Neural progenitor cell (in vitro differentiated cells): ENCODE measurements at regions not wholly inside any gene's neighbourhood (a gene's known extent, or its start where the extent isn't known, plus 50 kb on each side); places are given as distances from the start of the nearest gene placed in this dataset.

Experiments used
- DNase-seq: peaks from one replicate; pipeline ENCODE4 v3.0.0-alpha.2; 2016; ENCODE audit warnings: low spot score
- H2AFZ ChIP-seq: fragments of 200-600 bp; sonication (generic); replicated peaks from 2 replicates; pipeline ENCODE4 v1.6.1; 2016; ENCODE audit warnings: antibody characterized with exemption
- H3F3A ChIP-seq: fragments of 200-600 bp; sonication (generic); 2 replicates; pipeline ENCODE4 v1.6.1; 2016; ENCODE audit warnings: antibody characterized with exemption, low read depth
- H3K27ac ChIP-seq: fragments of 200-600 bp; sonication (generic); 2 replicates; pipeline ENCODE4 v1.5.1; 2016; ENCODE audit warnings: mild to moderate bottlenecking
- H3K27me3 ChIP-seq: fragments of 200-600 bp; sonication (generic); 2 replicates; pipeline ENCODE4 v1.6.1; 2016; ENCODE audit warnings: mild to moderate bottlenecking, moderate library complexity
- H3K36me3 ChIP-seq: fragments of 200-600 bp; sonication (generic); 2 replicates; pipeline ENCODE4 v1.5.1; 2016
- H3K4me1 ChIP-seq: fragments of 200-600 bp; sonication (generic); 2 replicates; pipeline ENCODE4 v1.6.1; 2016; ENCODE audit warnings: mixed run types
- H3K4me2 ChIP-seq: fragments of 200-600 bp; sonication (generic); 2 replicates; pipeline ENCODE4 v1.6.1; 2016
- H3K4me3 ChIP-seq: fragments of 200-600 bp; sonication (generic); 2 replicates; pipeline ENCODE4 v1.5.1; 2016
- H3K79me2 ChIP-seq: fragments of 200-600 bp; sonication (generic); 2 replicates; pipeline ENCODE4 v1.6.1; 2016; ENCODE audit warnings: low read depth
- H3K9ac ChIP-seq: fragments of 200-600 bp; sonication (generic); 2 replicates; pipeline ENCODE4 v1.6.1; 2016
- H3K9me3 ChIP-seq: fragments of 200-600 bp; sonication (generic); 2 replicates; pipeline ENCODE4 v1.5.1; 2016; ENCODE audit warnings: low read depth
- H4K20me1 ChIP-seq: fragments of 200-600 bp; sonication (generic); 2 replicates; pipeline ENCODE4 v1.6.1; 2016; ENCODE audit warnings: low read depth
- H3K27ac Mint-ChIP-seq: 3 replicates; pipeline ENCODE4 v1.8.0; 2021; ENCODE audit warnings: mixed read lengths
- H3K27me3 Mint-ChIP-seq: 2 replicates; pipeline ENCODE4 v1.8.0; 2022; ENCODE audit warnings: low read depth, mild to moderate bottlenecking, inconsistent platforms, moderate library complexity, mixed read lengths; ENCODE audit not compliant: insufficient read depth
- H3K36me3 Mint-ChIP-seq: 3 replicates; pipeline ENCODE4 v1.8.0; 2021; ENCODE audit warnings: mixed read lengths
- H3K4me1 Mint-ChIP-seq: 3 replicates; pipeline ENCODE4 v1.8.0; 2021; ENCODE audit warnings: mixed read lengths
- H3K4me3 Mint-ChIP-seq: 3 replicates; pipeline ENCODE4 v1.8.0; 2021; ENCODE audit warnings: mild to moderate bottlenecking, moderate library complexity, mixed read lengths
- H3K9me3 Mint-ChIP-seq: 3 replicates; pipeline ENCODE4 v1.8.0; 2020; ENCODE audit warnings: mixed read lengths
- EZH2 ChIP-seq: fragments of 200-600 bp; sonication (generic); IDR thresholded peaks from 2 replicates; pipeline ENCODE4 v1.6.1; 2017; ENCODE audit warnings: antibody characterized with exemption, mild to moderate bottlenecking, moderate library complexity
- EZH2phosphoT487 ChIP-seq: fragments of 200-600 bp; sonication (generic); IDR thresholded peaks from 2 replicates; pipeline ENCODE4 v1.6.1; 2017; ENCODE audit warnings: antibody characterized with exemption
- TF ChIP-seq, protein P1 (sequence below): fragments of 200-600 bp; sonication (generic); IDR thresholded peaks from 2 replicates; pipeline ENCODE4 v1.5.1; 2017; ENCODE audit warnings: antibody characterized with exemption, mild to moderate bottlenecking

DNA sequence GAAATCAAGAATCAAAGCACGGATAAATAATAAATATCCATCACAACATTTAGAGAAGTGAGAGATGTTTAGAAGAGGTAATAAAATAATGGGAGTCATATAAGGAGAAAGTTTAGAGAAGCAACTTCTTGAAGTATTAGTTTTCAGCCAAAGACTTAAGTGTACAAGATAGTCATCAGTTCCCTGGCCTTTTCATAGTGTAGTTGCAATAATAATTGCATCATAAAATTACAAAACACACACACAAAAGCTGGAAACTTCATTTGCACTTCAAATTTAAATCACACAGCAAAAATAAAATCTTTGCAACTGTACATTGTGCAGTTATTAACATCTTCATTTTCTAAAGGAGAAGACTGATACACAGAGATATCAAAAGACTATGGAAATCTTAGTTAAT lies 319.1 kb upstream of the RGMB start:
- H3K27ac ChIP-seq, result no peak overlapping the region
- H3K27ac Mint-ChIP-seq, result no peak overlapping the region
- H3K36me3 Mint-ChIP-seq, result no peaks in the 10 kb centered on the region
- no peak for DNase-seq
- H3K79me2 ChIP-seq, result no peaks in the 10 kb centered on the region
- H3K4me3 ChIP-seq, result no peak overlapping the region
- H4K20me1 ChIP-seq, result no peaks in the 10 kb centered on the region
- no peaks in the 10 kb centered on the region for H3K27me3 ChIP-seq
- peaks cover 4% of the 10 kb centered on the region for H3K9me3 ChIP-seq
- H3K4me1 ChIP-seq, result peaks cover 4% of the 10 kb centered on the region
- H3K9ac ChIP-seq, result no peak overlapping the region
- no peaks in the 10 kb centered on the region for H3K27me3 Mint-ChIP-seq
- H3F3A ChIP-seq, result no peaks in the 10 kb centered on the region
- no peak overlapping the region for H2AFZ ChIP-seq
- H3K4me3 Mint-ChIP-seq, result no peak overlapping the region
- H3K9me3 Mint-ChIP-seq, result no peaks in the 10 kb centered on the region
- no peaks in the 10 kb centered on the region for H3K4me1 Mint-ChIP-seq
- no peak overlapping the region for H3K4me2 ChIP-seq
- H3K36me3 ChIP-seq, result no peaks in the 10 kb centered on the region
- TF ChIP-seq EZH2phosphoT487 (no peak), EZH2 (no peak)
- TF ChIP-seq, protein P1, sequence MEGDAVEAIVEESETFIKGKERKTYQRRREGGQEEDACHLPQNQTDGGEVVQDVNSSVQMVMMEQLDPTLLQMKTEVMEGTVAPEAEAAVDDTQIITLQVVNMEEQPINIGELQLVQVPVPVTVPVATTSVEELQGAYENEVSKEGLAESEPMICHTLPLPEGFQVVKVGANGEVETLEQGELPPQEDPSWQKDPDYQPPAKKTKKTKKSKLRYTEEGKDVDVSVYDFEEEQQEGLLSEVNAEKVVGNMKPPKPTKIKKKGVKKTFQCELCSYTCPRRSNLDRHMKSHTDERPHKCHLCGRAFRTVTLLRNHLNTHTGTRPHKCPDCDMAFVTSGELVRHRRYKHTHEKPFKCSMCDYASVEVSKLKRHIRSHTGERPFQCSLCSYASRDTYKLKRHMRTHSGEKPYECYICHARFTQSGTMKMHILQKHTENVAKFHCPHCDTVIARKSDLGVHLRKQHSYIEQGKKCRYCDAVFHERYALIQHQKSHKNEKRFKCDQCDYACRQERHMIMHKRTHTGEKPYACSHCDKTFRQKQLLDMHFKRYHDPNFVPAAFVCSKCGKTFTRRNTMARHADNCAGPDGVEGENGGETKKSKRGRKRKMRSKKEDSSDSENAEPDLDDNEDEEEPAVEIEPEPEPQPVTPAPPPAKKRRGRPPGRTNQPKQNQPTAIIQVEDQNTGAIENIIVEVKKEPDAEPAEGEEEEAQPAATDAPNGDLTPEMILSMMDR, result no peak

DNA sequence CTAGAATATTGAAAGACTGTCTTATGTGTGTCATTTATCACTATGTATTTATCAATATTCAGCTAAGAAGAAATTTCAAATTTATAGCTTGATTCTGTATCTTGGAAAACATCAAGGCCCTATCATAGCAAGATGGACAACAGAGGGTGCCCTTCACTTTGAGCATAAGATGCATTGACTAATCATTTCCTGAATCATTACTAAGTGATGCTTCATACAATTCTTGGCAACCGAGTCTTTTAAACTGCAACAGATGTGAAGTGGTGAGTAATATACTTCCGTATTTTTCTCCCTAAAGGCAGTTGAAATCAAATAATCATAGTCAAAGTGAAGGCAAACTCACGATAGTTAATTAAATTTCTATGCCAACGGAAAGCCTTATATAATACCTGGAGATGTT lies 318.6 kb upstream of the RGMB start:
- no peaks in the 10 kb centered on the region for H3K4me1 Mint-ChIP-seq
- no peak for TF ChIP-seq EZH2
- TF ChIP-seq, protein P1, result no peak
- H3K27ac ChIP-seq, result no peak overlapping the region
- peaks cover 4% of the 10 kb centered on the region for H3K9me3 ChIP-seq
- H3K27me3 ChIP-seq, result no peaks in the 10 kb centered on the region
- H3K9ac ChIP-seq, result no peak overlapping the region
- no peaks in the 10 kb centered on the region for H3K9me3 Mint-ChIP-seq
- H3K79me2 ChIP-seq, result no peaks in the 10 kb centered on the region
- no peaks in the 10 kb centered on the region for H3K36me3 ChIP-seq
- H3K4me3 ChIP-seq, result no peak overlapping the region
- H3K4me3 Mint-ChIP-seq, result no peak overlapping the region
- no peak overlapping the region for H3K27ac Mint-ChIP-seq
- H2AFZ ChIP-seq, result no peak overlapping the region
- H3F3A ChIP-seq, result no peaks in the 10 kb centered on the region
- DNase-seq, result no peak
- peaks cover 4% of the 10 kb centered on the region for H3K4me1 ChIP-seq
- no peaks in the 10 kb centered on the region for H4K20me1 ChIP-seq
- H3K36me3 Mint-ChIP-seq, result no peaks in the 10 kb centered on the region
- no peaks in the 10 kb centered on the region for H3K27me3 Mint-ChIP-seq
- H3K4me2 ChIP-seq, result no peak overlapping the region

- Histone ChIP-seq H4K20me1 (no peaks in the 10 kb centered on the region), H3K9ac (no peak overlapping the region), H2AFZ (peak overlapping the region; percentile 88), H3K79me2 (no peaks in the 10 kb centered on the region), H3K4me1 (peaks cover 4% of the 10 kb centered on the region), H3K36me3 (no peaks in the 10 kb centered on the region), H3F3A (no peaks in the 10 kb centered on the region), H3K4me2 (no peak overlapping the region), H3K27ac (no peak overlapping the region), H3K9me3 (peaks cover 4% of the 10 kb centered on the region), H3K27me3 (no peaks in the 10 kb centered on the region), H3K4me3 (no peak overlapping the region)
- no peaks in the 10 kb centered on the region for H3K4me1 Mint-ChIP-seq
- no peaks in the 10 kb centered on the region for H3K36me3 Mint-ChIP-seq
- H3K27ac Mint-ChIP-seq, result no peak overlapping the region
- no peaks in the 10 kb centered on the region for H3K9me3 Mint-ChIP-seq
- DNase-seq, result no peak
- H3K27me3 Mint-ChIP-seq, result no peaks in the 10 kb centered on the region
- no peak overlapping the region for H3K4me3 Mint-ChIP-seq
- TF ChIP-seq EZH2phosphoT487, result no peak
- TF ChIP-seq EZH2, result no peak
- TF ChIP-seq, protein P1, result no peak
Measured at GRCh38 chr5:98455665-98456064, 317.8 kb upstream of the RGMB start.

- peaks cover 4% of the 10 kb centered on the region for H3K4me1 ChIP-seq
- Mint-ChIP-seq H3K9me3 (no peaks in the 10 kb centered on the region), H3K4me1 (no peaks in the 10 kb centered on the region), H3K27ac (no peak overlapping the region), H3K27me3 (peaks cover 2% of the 10 kb centered on the region), H3K4me3 (no peak overlapping the region), H3K36me3 (no peaks in the 10 kb centered on the region)
- no peak overlapping the region for H2AFZ ChIP-seq
- H3K27ac ChIP-seq, result no peak overlapping the region
- H3K79me2 ChIP-seq, result no peaks in the 10 kb centered on the region
- TF ChIP-seq EZH2, result no peak
- TF ChIP-seq, protein P1, result no peak
- no peak for TF ChIP-seq EZH2phosphoT487
- no peaks in the 10 kb centered on the region for H3K27me3 ChIP-seq
- no peak overlapping the region for H3K9ac ChIP-seq
- H3K9me3 ChIP-seq, result peaks cover 2% of the 10 kb centered on the region
- no peaks in the 10 kb centered on the region for H3F3A ChIP-seq
- H3K4me3 ChIP-seq, result no peak overlapping the region
- H3K4me2 ChIP-seq, result no peak overlapping the region
- H4K20me1 ChIP-seq, result no peaks in the 10 kb centered on the region
- no peaks in the 10 kb centered on the region for H3K36me3 ChIP-seq
- no peak for DNase-seq
Measured at GRCh38 chr5:98458004-98458403, 315.5 kb upstream of the RGMB start.
